HG02981 (cell line): ENCODE measurements at regions not wholly inside any gene's neighbourhood (a gene's known extent, or its start where the extent isn't known, plus 50 kb on each side); places are given as distances from the start of the nearest gene placed in this dataset.

Experiments
- ATAC-seq: cut with Tn5 transposase; IDR thresholded peaks from one replicate; pipeline ENCODE4 v1.9.1; 2021; ENCODE audit warnings: mild to moderate bottlenecking, moderate library complexity; ENCODE audit not compliant: unreplicated experiment

DNA sequence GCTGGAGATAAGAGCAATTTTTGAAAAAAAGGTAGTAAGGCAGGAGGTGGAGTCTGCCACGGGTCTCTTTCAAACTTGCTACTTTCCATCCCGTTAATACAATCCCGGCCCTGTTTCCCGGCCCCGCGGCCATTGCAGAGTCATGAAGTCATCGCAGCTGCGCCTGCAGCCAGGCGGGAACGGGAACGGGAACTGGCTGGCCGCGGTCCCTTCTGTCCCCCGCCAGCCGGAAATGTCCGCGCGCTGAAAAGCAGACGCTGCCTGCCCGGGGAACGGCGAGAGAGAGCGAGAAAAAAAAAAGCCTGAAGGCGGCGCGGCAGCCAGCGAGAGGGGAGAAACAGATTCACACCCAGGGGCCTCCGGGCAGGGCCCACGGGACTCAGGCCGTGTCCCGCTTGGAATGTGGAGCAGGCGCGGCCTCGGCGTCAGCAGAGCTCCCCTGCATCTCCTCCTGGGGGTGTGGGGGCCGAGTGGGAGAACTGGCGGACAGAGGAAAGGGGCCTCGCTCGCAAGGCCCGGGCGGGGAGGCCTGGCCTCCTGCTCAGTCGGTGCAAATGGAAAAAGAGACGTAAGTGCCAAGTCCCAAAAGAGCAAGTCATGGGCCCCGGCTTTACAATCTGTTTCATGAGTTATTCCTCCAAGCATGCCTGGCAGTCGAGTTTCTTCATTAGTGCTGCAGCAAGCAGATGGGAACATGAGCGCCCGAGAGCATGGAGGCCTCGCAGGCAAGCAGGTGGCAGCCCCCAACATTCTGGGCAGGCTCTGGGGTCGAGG lies 201.2 kb upstream of the GAS1 start:
- no peak for ATAC-seq

DNA sequence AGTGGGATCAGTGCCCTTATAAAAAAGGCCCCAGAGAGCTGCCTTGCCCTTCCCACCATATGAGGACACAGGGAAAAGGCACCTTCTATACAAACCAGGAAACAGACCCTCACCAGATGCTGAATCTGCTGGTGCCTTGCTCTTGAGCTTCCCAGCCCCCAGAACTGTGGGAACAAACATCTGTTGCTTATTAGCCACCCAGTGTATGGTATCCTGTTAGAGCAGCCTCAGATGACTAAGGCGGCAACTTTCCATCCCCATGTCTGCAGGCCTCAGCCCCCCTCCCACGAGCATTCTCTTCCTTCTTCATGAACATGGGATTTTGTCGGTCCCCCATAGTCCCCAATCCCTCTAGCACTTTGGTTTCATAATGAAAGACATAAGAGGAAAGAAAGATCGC lies 202.5 kb upstream of the GAS1 start:
- ATAC-seq, result no peak

DNA sequence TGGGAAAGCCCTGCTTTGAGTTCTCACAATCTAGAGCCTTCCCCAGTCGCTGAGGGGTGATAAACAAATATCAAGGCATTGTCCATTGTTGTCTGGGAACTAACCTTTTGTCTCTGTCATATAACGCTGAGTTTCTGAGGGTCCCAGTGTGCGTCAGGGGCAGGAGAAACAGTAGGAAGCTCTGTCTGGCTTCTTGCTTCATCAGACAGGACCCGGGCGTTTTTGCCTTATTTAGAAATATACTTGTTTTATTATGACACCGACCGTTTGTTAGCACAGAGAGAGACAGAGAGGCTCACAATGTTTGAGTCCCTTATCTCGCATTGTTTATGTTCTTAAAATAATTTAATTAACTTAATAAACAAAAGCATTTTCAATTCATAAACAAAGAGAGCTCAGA lies 204.9 kb upstream of the GAS1 start:
- ATAC-seq, result no peak

DNA sequence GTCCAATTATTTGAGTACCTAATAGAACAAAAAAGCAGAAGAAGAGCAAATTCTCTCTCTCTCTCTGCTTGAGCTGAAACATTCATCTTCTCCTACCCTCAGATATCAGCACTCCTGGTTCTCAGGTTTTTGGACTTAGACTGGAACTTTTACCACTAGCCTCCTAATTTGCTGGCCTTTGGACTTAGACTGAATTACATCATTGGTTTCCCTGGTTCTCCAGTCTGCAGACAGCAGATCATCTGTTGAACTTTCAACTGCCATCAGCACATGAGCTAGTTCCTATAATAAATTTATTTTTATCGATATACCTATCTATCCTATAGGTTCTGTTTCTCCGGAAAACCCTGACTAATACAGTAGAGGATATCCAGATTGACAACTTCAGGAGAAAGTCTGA lies 208.9 kb upstream of the GAS1 start:
- ATAC-seq, result no peak

GRCh38 chr9:87157366-87158031 lies 210.2 kb upstream of the GAS1 start:
- no peak for ATAC-seq

GRCh38 chr9:87158765-87159164 lies 211.5 kb upstream of the GAS1 start:
- ATAC-seq, result no peak

GRCh38 chr9:87160148-87161102 lies 213.1 kb upstream of the GAS1 start:
- ATAC-seq, result no peak

GRCh38 chr9:87167161-87167560 lies 219.9 kb upstream of the GAS1 start:
- no peak for ATAC-seq

DNA sequence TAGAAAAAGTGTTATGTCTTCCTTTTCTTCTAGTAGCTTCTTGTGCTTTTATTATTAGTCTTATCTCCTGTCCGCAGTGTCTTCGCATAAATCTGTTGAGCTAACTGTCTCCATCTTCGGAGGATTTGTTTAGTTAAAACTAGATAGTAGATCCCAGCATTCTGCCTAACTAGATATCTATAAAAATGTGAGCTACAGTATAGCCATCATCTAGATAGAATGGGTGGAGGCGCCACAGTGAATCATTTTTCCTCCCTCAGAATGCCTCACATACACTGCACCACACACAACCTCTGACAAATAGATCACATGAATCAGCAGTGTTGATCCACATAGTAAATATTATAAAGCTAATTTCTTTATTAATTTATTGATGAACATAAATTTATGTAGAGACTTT lies 220.3 kb upstream of the GAS1 start:
- no peak for ATAC-seq

DNA sequence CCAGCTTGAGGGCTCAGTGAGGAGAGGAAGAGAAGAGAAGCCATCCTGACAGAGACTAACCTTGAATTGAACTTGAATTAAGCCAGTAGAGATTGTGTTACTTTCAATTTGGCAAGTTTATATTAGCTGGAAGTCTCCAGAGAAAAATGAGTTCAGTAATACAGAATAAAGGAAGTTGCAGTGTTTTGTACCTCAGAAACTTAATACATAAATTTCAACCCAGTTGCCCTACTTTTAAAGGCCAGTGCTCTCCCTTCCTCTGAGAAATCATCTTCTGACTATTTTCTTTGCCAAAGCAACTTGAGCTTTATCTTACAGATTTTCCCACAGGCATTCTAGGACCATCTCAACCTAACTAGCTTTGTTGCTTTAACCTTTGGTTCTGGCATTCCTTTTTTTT lies 231.0 kb upstream of the GAS1 start:
- no peak for ATAC-seq

- ATAC-seq, result no peak
These were observed 232.4 kb upstream of the GAS1 start for GRCh38 chr9:87179553-87180340.

GRCh38 chr9:87180361-87180760 lies 233.1 kb upstream of the GAS1 start:
- ATAC-seq, result no peak

DNA sequence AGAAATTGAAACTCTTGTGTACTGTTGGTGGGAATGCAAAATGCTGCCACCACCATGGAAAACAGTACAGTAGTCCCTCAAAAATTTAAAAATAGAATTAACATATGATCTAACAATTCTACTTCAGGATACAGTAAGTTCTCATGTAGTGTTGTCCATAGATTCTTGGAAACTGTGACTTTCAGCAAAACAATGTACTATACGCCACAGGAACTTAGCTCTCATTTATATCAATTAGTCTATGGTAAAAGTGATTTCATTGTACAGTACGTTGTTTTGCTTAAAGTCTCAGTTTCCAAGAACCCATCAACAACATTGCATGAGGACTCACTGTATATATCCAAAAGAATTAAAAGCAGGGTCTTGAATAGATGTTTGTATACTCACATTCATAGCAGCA lies 233.5 kb upstream of the GAS1 start:
- ATAC-seq, result no peak

DNA sequence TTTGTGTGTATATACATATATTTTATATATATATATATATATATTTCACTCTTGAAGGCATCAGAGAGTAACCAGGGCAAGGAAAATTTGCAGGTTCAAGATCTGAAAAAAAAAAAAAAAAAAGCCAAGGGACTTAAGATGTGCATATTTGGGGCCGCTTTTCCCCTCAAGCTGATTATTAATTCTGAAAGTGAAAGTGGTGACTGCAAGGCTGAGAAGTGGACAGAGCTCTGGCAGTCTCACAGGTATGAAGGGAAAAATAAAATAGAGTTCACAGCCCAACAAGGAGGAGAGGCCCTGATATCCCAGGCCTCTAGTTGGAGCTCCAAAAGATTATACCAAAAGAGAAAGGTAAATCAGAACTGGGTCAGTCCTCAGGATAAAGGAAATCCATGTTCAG lies 234.4 kb upstream of the GAS1 start:
- peak; percentile 69 for ATAC-seq

GRCh38 chr9:87184956-87185642 lies 237.8 kb upstream of the GAS1 start:
- ATAC-seq, result no peak

GRCh38 chr9:87187656-87188055 lies 240.3 kb upstream of the GAS1 start:
- ATAC-seq, result no peak

GRCh38 chr9:87189006-87189405 lies 241.7 kb upstream of the GAS1 start:
- no peak for ATAC-seq

GRCh38 chr9:87193151-87193550 lies 245.8 kb upstream of the GAS1 start:
- ATAC-seq, result no peak

DNA sequence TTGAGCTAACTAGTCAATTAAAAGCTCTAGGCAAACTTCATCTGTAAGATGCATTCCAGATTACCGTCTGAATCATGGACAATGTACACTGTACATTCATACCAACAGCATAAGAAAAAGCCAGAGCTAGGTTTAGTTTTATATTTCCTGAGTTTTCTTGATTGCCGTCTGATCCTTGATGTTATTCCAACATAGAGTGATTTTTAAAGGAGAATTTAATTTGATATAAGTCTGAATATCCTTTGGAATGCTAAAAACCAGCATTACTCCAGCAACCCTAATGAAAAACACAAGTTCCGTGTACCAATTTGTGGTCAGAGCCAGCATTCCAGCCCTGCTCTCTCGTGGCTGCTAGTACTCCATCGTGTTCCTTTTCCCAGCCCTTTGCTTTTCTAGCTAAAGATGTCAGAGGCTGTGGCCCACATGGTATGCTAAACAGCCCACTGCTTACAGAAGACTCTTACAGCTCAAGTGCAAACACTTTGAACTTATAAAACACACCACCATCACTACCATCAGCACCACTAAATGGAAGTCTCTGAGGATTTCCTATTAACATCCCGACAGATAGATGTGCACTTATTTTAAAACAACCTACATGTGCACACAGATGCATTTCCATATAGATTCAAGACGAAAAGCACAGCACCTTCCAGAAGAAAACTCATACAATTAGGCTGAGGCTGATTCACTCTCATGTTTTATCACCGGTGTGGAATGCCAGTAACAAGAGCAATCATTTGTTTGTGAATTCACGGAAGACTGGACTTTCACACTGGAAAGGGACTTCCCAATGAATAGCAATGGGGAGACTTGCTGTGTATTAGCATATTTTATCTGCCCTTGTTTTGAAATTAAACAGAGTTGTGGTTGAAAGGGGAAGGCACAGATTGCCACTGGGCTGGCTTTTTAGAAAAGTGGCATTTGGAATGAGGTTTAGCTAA lies 246.9 kb upstream of the GAS1 start:
- ATAC-seq, result no peak
